ENCODE measurements at regions not wholly inside any gene's neighbourhood (a gene's known extent, or its start where the extent isn't known, plus 50 kb on each side); places are given as distances from the start of the nearest gene placed in this dataset.

DNA sequence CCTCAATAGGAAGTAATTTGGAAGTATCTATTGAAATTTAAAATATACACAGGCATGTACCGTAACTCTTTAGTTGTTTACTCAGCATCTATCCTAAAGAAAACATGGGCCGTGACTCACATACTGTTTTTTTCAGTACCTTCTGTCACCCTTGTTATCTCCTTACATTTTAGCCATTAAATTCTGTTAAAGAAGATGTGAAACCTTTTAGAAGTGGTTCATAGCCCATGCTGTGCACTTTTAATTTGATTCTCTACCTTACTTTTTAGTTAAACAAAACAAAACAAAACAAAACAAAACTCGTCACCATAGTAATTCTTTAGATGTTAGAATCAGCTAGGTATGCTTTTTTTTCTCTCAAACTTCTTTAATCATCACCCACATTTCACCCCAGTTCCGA is 494.4 kb upstream of the RGS6 start:
- H3K4me3 ChIP-seq (ENCODE audit: low read depth, low read length), result no peak overlapping the region
- no peak for DNase-seq (ENCODE audit: low read depth)
- TF ChIP-seq, protein P1, sequence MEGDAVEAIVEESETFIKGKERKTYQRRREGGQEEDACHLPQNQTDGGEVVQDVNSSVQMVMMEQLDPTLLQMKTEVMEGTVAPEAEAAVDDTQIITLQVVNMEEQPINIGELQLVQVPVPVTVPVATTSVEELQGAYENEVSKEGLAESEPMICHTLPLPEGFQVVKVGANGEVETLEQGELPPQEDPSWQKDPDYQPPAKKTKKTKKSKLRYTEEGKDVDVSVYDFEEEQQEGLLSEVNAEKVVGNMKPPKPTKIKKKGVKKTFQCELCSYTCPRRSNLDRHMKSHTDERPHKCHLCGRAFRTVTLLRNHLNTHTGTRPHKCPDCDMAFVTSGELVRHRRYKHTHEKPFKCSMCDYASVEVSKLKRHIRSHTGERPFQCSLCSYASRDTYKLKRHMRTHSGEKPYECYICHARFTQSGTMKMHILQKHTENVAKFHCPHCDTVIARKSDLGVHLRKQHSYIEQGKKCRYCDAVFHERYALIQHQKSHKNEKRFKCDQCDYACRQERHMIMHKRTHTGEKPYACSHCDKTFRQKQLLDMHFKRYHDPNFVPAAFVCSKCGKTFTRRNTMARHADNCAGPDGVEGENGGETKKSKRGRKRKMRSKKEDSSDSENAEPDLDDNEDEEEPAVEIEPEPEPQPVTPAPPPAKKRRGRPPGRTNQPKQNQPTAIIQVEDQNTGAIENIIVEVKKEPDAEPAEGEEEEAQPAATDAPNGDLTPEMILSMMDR (IDR thresholded peaks at IDR 0.05; ENCODE audit: control insufficient read depth, extremely low read depth, insufficient read depth), result no peak

DNA sequence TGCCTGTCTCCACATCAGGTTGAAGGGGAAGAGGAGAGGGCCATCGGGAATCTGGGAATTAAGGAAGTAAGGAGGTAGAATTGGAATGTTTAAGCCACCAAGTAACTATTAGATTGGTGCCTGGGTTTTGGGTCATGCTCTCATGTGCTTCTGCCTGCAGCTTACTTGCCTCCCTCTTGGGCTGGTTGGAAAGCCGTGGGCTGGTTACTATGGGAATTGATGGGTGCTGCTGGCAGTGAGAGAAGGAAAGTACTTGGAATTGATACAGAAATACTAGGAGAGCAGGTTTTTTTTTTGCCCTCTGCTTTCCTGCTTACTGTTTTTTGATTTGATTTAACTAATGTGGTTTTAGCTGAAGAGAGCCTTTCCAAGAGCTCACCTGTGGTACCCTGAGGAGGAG is 493.5 kb upstream of the RGS6 start:
- no peak overlapping the region for H3K4me3 ChIP-seq (ENCODE audit: low read depth, low read length)
- DNase-seq (ENCODE audit: low read depth), result no peak
- TF ChIP-seq, protein P1 (IDR thresholded peaks at IDR 0.05; ENCODE audit: control insufficient read depth, extremely low read depth, insufficient read depth), result no peak

DNA sequence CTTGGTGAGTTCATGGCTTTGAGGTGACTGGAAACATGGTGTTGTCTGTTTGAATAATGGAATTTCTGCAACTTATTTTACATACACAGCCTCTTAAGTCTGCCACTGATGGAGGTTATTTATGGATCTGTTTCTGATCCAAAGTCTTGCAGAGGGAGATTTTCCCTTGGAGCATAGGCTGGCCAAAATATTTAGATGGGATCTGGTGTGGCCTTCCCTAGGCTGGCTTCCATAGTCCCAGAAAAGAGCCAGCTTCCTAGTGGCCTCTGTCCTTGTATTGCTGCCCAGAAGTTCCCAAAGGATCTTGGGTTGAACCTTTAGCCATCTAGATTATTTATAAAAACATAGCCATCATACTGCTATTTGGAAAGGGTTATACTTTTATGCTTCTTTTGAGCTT is 491.1 kb upstream of the RGS6 start:
- TF ChIP-seq, protein P1 (IDR thresholded peaks at IDR 0.05; ENCODE audit: control insufficient read depth, extremely low read depth, insufficient read depth), result no peak
- DNase-seq (ENCODE audit: low read depth), result no peak
- no peak overlapping the region for H3K4me3 ChIP-seq (ENCODE audit: low read depth, low read length)

DNA sequence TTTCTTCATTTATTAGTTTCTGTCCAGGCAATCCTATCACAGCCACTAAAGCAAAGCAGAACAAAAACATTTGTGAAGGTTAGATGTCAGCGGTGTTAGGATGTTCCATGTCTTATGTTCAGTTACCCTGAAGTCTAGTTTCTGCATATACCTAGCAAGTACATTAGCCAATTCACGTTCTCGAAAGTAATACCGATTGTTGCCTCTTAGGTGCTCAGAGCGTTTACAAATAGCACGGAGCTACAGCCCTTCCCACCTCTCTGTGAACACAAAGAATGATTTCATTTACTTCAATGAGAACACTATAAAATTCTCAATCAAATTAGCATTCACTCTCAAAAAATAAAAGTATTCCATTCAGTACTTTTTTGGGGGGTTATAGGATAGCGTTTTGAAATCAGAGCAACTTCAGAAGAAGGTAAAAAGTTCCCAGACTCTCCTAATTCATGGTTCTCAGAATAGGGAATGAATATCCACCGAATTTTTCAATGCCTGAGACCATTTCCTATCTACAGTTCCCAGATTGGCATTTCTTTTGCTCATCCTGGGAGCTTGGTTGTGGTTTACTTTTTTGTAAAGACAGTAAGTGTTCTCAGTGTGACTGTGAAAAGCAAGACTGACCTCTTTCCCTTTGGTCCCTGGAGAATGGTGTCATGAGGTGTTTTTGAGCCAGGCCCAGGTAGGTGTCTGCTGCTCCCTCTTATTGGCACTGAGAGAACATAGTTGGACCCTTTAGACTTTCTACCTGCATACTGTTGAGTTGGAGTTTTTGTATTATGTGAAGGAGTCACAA is 488.0 kb upstream of the RGS6 start:
- TF ChIP-seq, protein P1 (IDR thresholded peaks at IDR 0.05; ENCODE audit: control insufficient read depth, extremely low read depth, insufficient read depth), result no peak
- DNase-seq (ENCODE audit: low read depth), result no peak
- no peak overlapping the region for H3K4me3 ChIP-seq (ENCODE audit: low read depth, low read length)

DNA sequence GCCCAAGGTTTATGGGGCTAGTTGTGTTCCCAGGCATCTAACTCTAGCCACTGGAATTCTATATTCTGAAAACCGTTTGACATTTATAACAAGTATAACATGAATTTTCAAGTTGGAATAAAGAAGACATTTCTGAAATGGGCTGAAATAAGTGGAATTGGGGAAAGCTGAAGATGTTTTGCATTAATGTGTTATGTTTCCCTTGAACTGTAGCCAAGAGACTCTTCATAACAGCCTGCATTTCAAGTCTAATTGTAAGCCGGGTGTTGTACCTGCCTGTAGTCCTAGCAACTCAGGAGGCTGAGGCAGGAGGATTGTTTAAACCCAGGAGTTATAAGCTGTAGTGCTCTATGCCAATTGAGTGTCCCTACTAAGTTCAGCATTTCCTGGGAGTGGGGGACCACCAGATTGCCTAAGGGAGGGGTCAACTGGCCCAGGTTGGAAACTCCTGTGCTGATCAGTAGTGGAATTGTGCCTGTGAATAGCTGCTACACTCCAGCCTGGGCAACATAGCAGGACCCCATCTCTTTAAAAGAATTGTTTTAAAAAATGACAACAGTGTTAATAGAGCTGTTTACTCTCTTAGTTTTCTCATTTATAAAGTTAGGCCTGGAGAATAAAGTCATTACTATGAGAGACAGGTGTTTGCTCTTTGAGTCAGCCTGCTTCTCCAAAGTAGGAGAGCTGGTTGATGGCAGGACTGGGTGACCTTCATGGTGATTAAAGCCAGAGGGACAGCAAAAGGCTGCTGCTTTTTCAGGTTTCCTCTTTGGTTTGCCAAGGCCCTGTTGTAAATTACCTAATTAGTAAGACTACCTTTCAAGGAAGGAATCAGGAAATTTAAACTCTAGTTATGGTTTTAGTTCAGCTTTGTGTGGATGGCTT is 483.6 kb upstream of the RGS6 start:
- no peak for DNase-seq (ENCODE audit: low read depth)
- no peak overlapping the region for H3K4me3 ChIP-seq (ENCODE audit: low read depth, low read length)
- TF ChIP-seq, protein P1 (IDR thresholded peaks at IDR 0.05; ENCODE audit: control insufficient read depth, extremely low read depth, insufficient read depth), result no peak

DNA sequence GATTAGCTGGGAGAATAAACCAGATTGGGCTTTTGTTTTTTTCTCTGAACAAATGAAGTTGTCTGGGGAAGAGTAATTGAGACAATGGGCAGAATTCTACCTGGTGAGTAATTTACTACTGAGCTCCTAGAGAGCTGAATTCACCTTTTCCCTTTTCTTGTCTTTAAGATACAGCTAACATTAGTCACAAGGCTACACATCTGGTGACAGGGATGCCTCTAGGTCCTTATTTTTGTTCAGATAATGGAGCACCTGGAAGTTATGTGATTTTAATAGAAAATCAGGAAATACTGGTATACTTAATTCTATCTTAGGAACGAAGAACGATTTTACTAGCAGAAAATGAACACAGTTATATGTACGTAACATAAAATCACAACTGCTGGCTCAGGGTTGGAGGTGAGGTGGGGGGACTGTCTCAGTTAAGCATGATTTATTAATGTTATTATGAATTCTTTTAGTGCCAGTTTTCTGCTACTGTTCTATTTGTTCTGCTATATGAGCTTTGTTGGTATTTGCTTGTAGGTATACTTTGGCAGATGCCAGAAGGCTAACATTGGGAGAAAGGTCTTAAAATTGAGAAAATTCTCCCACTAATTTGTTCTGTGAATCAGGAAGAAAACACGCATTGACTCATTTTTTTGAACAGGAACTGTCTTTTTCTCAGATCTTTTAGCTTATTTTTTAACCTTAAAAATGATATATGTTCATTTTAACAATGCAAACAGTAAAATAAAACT is 482.7 kb upstream of the RGS6 start:
- TF ChIP-seq, protein P1 (IDR thresholded peaks at IDR 0.05; ENCODE audit: control insufficient read depth, extremely low read depth, insufficient read depth), result no peak
- no peak for DNase-seq (ENCODE audit: low read depth)

More for the DNA sequence above, 482.7 kb upstream of the RGS6 start:
- H3K4me3 ChIP-seq (ENCODE audit: low read depth, low read length), result no peak overlapping the region

Data from LNCaP clone FGC (cell line).